Fibroblast of skin of back (primary cell): ENCODE measurements at regions not wholly inside any gene's neighbourhood (a gene's known extent, or its start where the extent isn't known, plus 50 kb on each side); places are given as distances from the start of the nearest gene placed in this dataset.

Experiments used
- DNase-seq: peaks from one replicate; pipeline ENCODE4 v3.0.0-alpha.2; 2013

DNA sequence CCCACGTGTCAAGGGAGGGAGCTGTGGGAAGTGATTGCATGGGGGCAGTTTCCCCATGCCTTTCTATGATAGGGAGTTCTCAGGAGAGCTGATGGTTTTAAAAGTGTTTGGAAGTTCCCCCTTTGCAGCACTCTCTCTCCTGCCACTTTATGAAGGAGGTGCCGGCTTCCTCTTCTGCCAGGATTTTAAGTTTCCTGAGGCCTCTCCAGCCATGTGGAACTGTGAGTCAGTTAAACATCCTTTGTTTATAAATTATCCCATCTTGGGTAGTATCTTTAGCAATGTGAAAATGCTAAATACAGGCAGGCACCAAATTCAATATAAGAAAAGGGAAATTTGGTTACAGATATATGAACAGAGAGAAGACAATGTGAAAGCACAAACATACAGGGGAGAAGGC is 96.4 kb upstream of the EPHA7 start:
- no peak for DNase-seq

- no peak for DNase-seq
Observed at GRCh38 chr6:93498713-93499112, 79.4 kb upstream of the EPHA7 start.

DNA sequence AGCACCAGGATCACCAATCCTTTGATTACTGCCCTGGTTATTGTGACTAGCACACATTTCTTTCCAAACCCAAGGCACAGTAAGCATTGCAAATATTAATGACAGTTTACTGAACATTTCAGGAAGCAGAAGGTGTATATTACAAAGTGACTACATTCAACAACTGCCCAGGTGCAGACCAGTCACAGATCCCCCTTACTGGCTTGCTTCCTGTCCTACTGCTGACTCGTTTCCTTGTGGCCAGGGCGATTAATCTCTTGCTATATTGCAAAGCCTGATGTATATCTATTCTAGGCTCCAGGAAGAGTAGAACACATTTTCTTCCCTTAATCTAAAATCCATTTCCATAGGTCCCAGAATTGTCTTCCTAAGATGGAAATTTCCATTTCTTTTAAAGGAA is 77.2 kb upstream of the EPHA7 start:
- DNase-seq, result no peak

DNA sequence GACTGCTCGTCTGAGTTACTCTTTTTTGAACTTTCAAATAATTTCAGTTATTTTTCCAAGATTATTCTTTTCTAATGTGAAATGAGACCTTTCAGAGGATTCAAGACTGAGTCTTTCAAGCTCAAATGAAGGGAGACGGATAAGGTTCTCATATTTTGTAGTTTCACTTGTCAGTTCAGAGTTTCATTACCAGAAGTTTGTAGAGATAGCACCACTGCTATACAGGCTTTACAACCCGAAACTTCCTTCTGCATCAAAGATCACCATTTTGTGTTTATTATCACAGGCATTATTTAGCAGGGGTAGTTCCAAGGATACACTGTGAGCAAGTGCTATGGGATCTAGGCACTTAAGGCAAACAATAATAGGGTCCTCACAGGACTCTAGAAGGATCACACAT is 74.7 kb upstream of the EPHA7 start:
- no peak for DNase-seq

DNA sequence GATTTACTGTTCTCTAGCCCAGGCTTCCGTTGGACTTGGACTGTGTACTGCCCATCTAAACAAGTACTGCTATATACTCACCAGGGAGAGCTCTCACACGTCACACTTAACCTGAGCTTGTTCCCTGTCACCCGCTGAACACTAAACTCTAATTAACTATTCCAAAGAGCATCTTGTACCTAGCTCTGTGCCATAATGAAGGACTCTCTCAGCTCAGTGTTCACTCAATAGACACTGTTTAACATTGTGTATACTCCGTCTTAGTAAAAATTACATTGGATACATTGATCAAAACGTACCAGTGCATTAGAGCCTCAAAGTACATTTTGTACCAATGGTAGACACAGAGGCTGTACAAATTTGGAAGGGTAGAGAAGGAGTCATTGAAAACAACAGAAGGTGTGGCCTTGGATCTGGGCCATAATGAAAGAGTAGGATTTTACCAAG is 55.4 kb upstream of the EPHA7 start:
- DNase-seq, result no peak

- DNase-seq, result no peak
Observed at GRCh38 chr6:93471281-93471680, 51.9 kb upstream of the EPHA7 start.
